HCT116 (cell line): ENCODE measurements at regions not wholly inside any gene's neighbourhood (a gene's known extent, or its start where the extent isn't known, plus 50 kb on each side); places are given as distances from the start of the nearest gene placed in this dataset.

ENCODE experiments used
- ATAC-seq: fragments of 200-7000 bp; cut with Tn5 transposase; 2 replicates; pipeline ENCODE4 v1.9.1; 2020; ENCODE audit warnings: mild to moderate bottlenecking, moderate library complexity
- BruUV-seq: library from RNA; stranded (reverse); fragments of 400-500 nt; replicated peaks from 2 replicates; lab custom pipeline; 2021; lab: Mats Ljungman, UMichigan
- CTCF ChIA-PET: fragments of 300-600 bp; sonication (Branson Sonifier 250); formaldehyde crosslinking; loops from one replicate; lab custom pipeline; 2021; ENCODE audit warnings: antibody characterized with exemption; lab: Charles Lee
- POLR2A ChIA-PET: fragments of 300-600, 350-600 bp; sonication (Branson Sonifier 250); formaldehyde crosslinking; loops from one replicate; lab custom pipeline; 2021; ENCODE audit warnings: antibody characterized with exemption; lab: Charles Lee
- RAD21 ChIA-PET, 2 experiments: fragments of 300-600 bp; sonication (Branson Sonifier 250); formaldehyde crosslinking; loops; one replicate each; lab custom pipeline; 2023; ENCODE audit warnings: low total read pairs in 2 of 2; ENCODE audit not compliant: uncharacterized antibody in 2 of 2, unreplicated experiment in 2 of 2, low non-redundant PET in 1 of 2; lab: Charles Lee
- DNase-seq: peaks from one replicate; pipeline ENCODE4 v3.0.0-alpha.2; 2010; ENCODE audit warnings: low read depth, low spot score
- H2AFZ ChIP-seq: fragments of 200-600 bp; shearing (Covaris generic), sonication (generic); 2 replicates; pipeline ENCODE4 v1.6.1; 2017; ENCODE audit warnings: low read depth, mixed run types, mixed read lengths, antibody characterized with exemption, low read length; ENCODE audit not compliant: poor library complexity, severe bottlenecking
- H3K27ac ChIP-seq: 2 replicates; pipeline ENCODE4 v1.5.1; 2012; ENCODE audit warnings: low read depth, low read length
- H3K27me3 ChIP-seq: fragments of 200-600 bp; sonication (generic); 2 replicates; pipeline ENCODE4 v1.6.1; 2016; ENCODE audit warnings: mixed run types, low read length, mixed read lengths; ENCODE audit not compliant: insufficient read depth
- H3K36me3 ChIP-seq, 2 experiments: fragments of 200-500 bp in 1 of 2; fragments of 200-600 bp in 1 of 2; sonication (Bioruptor generic) in 1 of 2; sonication (generic) in 1 of 2; 2 replicates each; pipeline versions ENCODE4 v1.5.1 to v1.6.1; 2014 to 2016; ENCODE audit warnings: low read length in 2 of 2, inconsistent platforms in 1 of 2, mixed read lengths in 1 of 2, mixed run types in 1 of 2; ENCODE audit not compliant: insufficient read depth in 2 of 2, control insufficient read depth in 1 of 2
- H3K4me1 ChIP-seq, 2 experiments: fragments of 200-600 bp in 1 of 2; sonication (generic) in 1 of 2; 2 replicates each; pipeline versions ENCODE4 v1.5.1 to v1.6.1; 2012 to 2017; ENCODE audit warnings: low read length in 2 of 2, inconsistent platforms in 1 of 2, mild to moderate bottlenecking in 1 of 2, mixed read lengths in 1 of 2, mixed run types in 1 of 2, moderate library complexity in 1 of 2; ENCODE audit not compliant: insufficient read depth in 2 of 2, control insufficient read depth in 1 of 2
- H3K4me2 ChIP-seq: fragments of 200-600 bp; sonication (generic); 2 replicates; pipeline ENCODE4 v1.6.1; 2017; ENCODE audit warnings: mixed run types, low read length, mixed read lengths
- H3K4me3 ChIP-seq, 2 experiments: fragments of 200-600 bp in 1 of 2; sonication (generic) in 1 of 2; replicated peaks in 1 of 2; 2 replicates each; pipeline ENCODE4 v1.5.1; 2011 to 2016; ENCODE audit warnings: low read length in 2 of 2, control low read depth in 1 of 2, low read depth in 1 of 2, mild to moderate bottlenecking in 1 of 2, mixed read lengths in 1 of 2, mixed run types in 1 of 2
- H3K79me2 ChIP-seq: fragments of 200-600 bp; sonication (generic); 2 replicates; pipeline ENCODE4 v1.6.1; 2017; ENCODE audit warnings: mild to moderate bottlenecking, mixed run types, low read length, moderate library complexity, mixed read lengths; ENCODE audit not compliant: insufficient read depth
- H3K9ac ChIP-seq: fragments of 200-600 bp; sonication (generic); 2 replicates; pipeline ENCODE4 v1.6.1; 2016; ENCODE audit warnings: low read length, mixed read lengths
- H3K9me2 ChIP-seq: fragments of 200-600 bp; sonication (generic), shearing (Covaris generic); 2 replicates; pipeline ENCODE4 v1.6.1; 2017; ENCODE audit warnings: mixed run types, mild to moderate bottlenecking, moderate library complexity; ENCODE audit not compliant: insufficient read depth
- H3K9me3 ChIP-seq, 2 experiments: fragments of 200-500 bp in 1 of 2; fragments of 200-600 bp in 1 of 2; sonication (Bioruptor generic) in 1 of 2; sonication (generic) in 1 of 2; 2 replicates each; pipeline ENCODE4 v1.6.1; 2014 to 2017; ENCODE audit warnings: low read length in 2 of 2, mixed read lengths in 2 of 2, inconsistent platforms in 1 of 2, low read depth in 1 of 2, mild to moderate bottlenecking in 1 of 2, mixed run types in 1 of 2, moderate library complexity in 1 of 2; ENCODE audit not compliant: control insufficient read depth in 1 of 2, insufficient read depth in 1 of 2
- H4K20me1 ChIP-seq: fragments of 200-600 bp; sonication (generic), shearing (Covaris generic); 2 replicates; pipeline ENCODE4 v1.6.1; 2017; ENCODE audit warnings: mixed run types, mild to moderate bottlenecking, moderate library complexity; ENCODE audit not compliant: insufficient read depth
- ATF3 ChIP-seq: IDR thresholded peaks from 2 replicates; pipeline ENCODE4 v1.6.1; 2012
- EZH2 ChIP-seq: fragments of 200-600 bp; sonication (generic); IDR thresholded peaks from 2 replicates; pipeline ENCODE4 v1.6.1; 2017; ENCODE audit warnings: antibody characterized with exemption, mixed run types
- FOSL1 ChIP-seq: IDR thresholded peaks from 2 replicates; pipeline ENCODE4 v1.6.1; 2012; ENCODE audit warnings: low read depth
- POLR2A ChIP-seq: IDR thresholded peaks from 2 replicates; pipeline ENCODE4 v1.7.0; 2011; ENCODE audit warnings: borderline replicate concordance; ENCODE audit not compliant: insufficient read depth, insufficient read length; ENCODE audit errors: extremely low read depth
- POLR2AphosphoS5 ChIP-seq: IDR thresholded peaks from 2 replicates; pipeline ENCODE4 v1.6.1; 2011; ENCODE audit warnings: mild to moderate bottlenecking, low read depth, low read length, moderate library complexity
- TCF7L2 ChIP-seq: IDR thresholded peaks from 2 replicates; pipeline ENCODE4 v1.7.0; 2011; ENCODE audit warnings: borderline replicate concordance, inconsistent platforms; ENCODE audit not compliant: insufficient read depth, insufficient read length; ENCODE audit errors: extremely low read depth
- ZNF274 ChIP-seq: fragments of 200-500 bp; sonication (Bioruptor generic); IDR thresholded peaks from 2 replicates; pipeline ENCODE4 v1.6.1; 2014; ENCODE audit warnings: mild to moderate bottlenecking, low read depth, low read length, inconsistent platforms
- intact Hi-C: fragments of 100-400 bp; cut with micrococcal nuclease; formaldehyde crosslinking; loops from 2 replicates; pipeline ENCODE4 v1.10.0; 2022

GRCh38 chr3:188948281-188948996, 223.3 kb upstream of the TPRG1 start:
- TSS peak; percentile 59 for BruUV-seq
- H3K27me3 ChIP-seq = no peaks in the 10 kb centered on the region
- DNase-seq (peak; percentile 67), ATAC-seq (peak; percentile 58)
- no peaks in the 10 kb centered on the region for H3K79me2 ChIP-seq
- H3K9me2 ChIP-seq = no peaks in the 10 kb centered on the region
- intact Hi-C loops = loop anchor here (1.0 kb wide), 1 partner anchor 911 kb away; no protein-coding TSS in a partner anchor
- H3K36me3 ChIP-seq = no peaks in the 10 kb centered on the region
- H3K4me1 ChIP-seq = peaks cover 46 to 59% of the 10 kb centered on the region in 2 experiments
- H3K27ac ChIP-seq = peak overlapping the region; percentile 87
- ChIA-PET CTCF (interaction anchor here (1.0 to 2.9 kb wide), 5 partner anchors 175 to 1210 kb away, joined by 4 to 10 read pairs (median 9); partner anchors contain the start of gene BCL6), POLR2A (interaction anchor here (0.7 to 1.6 kb wide), 3 partner anchors 376 to 1205 kb away, joined by 4 to 5 read pairs (median 5); partner anchors contain the start of gene BCL6), RAD21 (interaction anchor here (0.6 to 0.8 kb wide), 4 partner anchors 17 to 1208 kb away, joined by 3 to 5 read pairs (median 4); no protein-coding TSS in a partner anchor)
- no peaks in the 10 kb centered on the region for H4K20me1 ChIP-seq
- H3K4me3 ChIP-seq = peak overlapping the region; percentile 44 to 56
- H3K9me3 ChIP-seq = no peaks in the 10 kb centered on the region
- peak overlapping the region; percentile 4 for H2AFZ ChIP-seq
- TF ChIP-seq EZH2 (no peak), POLR2AphosphoS5 (peak; percentile 8), TCF7L2 (peak; percentile 98), POLR2A (peak; percentile 1), ZNF274 (no peak)
- peak overlapping the region; percentile 65 for H3K9ac ChIP-seq
- peak overlapping the region; percentile 85 for H3K4me2 ChIP-seq

- Histone ChIP-seq H3K79me2 (no peaks in the 10 kb centered on the region), H3K9me2 (no peaks in the 10 kb centered on the region), H3K4me2 (peak overlapping the region; percentile 85), H4K20me1 (no peaks in the 10 kb centered on the region), H3K9me3 (no peaks in the 10 kb centered on the region), H3K4me3 (peak overlapping the region in 1 of 2 experiments; percentile 56; a peak in 2 of 4 replicates), H3K27me3 (no peaks in the 10 kb centered on the region), H3K27ac (peak overlapping the region; percentile 87), H3K9ac (peak overlapping the region; percentile 65), H3K4me1 (peaks cover 46 to 59% of the 10 kb centered on the region in 2 experiments), H3K36me3 (no peaks in the 10 kb centered on the region), H2AFZ (peak overlapping the region; percentile 4)
- CTCF ChIA-PET = interaction anchor here (2.9 kb wide), 1 partner anchor 1211 kb away, joined by 10 read pairs; no protein-coding TSS in a partner anchor
- intact Hi-C loops = loop anchor here (1.0 kb wide), 1 partner anchor 912 kb away; no protein-coding TSS in a partner anchor
- TF ChIP-seq FOSL1 (no peak), ATF3 (no peak), ZNF274 (no peak)
- POLR2A ChIA-PET = no interaction called here
- DNase-seq = no peak
- BruUV-seq = no TSS peak
- RAD21 ChIA-PET = interaction anchor here in 1 of 2 experiments (0.7 kb wide), 1 partner anchor 18 kb away, joined by 3 read pairs; no protein-coding TSS in a partner anchor
- ATAC-seq = no peak
Measured at GRCh38 chr3:188948997-188949389, 222.8 kb upstream of the TPRG1 start.
